ENCODE measurements at regions not wholly inside any gene's neighbourhood (a gene's known extent, or its start where the extent isn't known, plus 50 kb on each side); places are given as distances from the start of the nearest gene placed in this dataset.

DNA sequence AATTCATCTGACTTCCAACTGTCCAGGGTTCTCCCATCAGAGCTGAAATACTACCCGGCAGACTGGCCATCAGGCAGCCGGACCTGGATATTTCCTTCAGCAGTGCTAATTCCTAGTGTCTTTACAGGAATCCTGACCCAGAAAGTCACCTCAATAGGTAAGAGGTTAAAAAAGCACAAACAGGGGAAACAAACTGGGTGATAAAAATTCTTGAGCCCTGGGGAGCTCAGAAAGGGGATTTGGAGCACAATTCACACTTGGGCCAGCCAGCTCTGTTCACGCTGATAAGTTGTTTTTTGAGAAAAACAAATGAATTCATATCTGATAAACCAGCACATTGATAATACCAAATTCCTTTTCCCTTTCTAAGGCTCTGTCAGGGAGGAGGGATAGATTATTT, 104.0 kb downstream of the EDN1 start:
- TF ChIP-seq, protein P1, sequence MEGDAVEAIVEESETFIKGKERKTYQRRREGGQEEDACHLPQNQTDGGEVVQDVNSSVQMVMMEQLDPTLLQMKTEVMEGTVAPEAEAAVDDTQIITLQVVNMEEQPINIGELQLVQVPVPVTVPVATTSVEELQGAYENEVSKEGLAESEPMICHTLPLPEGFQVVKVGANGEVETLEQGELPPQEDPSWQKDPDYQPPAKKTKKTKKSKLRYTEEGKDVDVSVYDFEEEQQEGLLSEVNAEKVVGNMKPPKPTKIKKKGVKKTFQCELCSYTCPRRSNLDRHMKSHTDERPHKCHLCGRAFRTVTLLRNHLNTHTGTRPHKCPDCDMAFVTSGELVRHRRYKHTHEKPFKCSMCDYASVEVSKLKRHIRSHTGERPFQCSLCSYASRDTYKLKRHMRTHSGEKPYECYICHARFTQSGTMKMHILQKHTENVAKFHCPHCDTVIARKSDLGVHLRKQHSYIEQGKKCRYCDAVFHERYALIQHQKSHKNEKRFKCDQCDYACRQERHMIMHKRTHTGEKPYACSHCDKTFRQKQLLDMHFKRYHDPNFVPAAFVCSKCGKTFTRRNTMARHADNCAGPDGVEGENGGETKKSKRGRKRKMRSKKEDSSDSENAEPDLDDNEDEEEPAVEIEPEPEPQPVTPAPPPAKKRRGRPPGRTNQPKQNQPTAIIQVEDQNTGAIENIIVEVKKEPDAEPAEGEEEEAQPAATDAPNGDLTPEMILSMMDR (conservative IDR thresholded peaks at IDR 0.05; ENCODE audit: low read length) = no peak
- no peak for TF ChIP-seq EZH2phosphoT487 (IDR thresholded peaks at IDR 0.05; ENCODE audit: borderline replicate concordance, low read depth, low read length)

All from OCI-LY7 (cell line).